ENCODE measurements at regions not wholly inside any gene's neighbourhood (a gene's known extent, or its start where the extent isn't known, plus 50 kb on each side); places are given as distances from the start of the nearest gene placed in this dataset.

DNA sequence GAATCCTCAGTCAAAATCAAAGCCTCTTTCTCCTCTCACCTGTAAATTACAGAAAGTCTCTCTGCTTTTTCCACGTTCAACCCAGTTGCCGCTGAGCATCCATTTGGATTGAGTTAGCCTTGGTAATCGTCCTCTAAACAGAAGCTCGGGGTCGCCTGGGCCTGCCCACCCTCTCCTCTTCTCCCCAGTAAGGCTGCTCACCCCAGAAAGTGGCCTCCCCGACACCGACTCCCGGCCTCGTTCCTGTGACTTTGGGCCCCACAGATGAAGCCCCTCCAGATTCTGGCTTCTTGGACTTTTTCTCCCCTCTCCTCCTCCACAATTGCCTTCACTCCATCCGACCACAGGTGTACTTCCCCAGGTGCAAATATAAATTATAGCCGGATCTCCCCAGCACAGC, 1500.0 kb downstream of the BRD1 start:
- no peak for DNase-seq

DNA sequence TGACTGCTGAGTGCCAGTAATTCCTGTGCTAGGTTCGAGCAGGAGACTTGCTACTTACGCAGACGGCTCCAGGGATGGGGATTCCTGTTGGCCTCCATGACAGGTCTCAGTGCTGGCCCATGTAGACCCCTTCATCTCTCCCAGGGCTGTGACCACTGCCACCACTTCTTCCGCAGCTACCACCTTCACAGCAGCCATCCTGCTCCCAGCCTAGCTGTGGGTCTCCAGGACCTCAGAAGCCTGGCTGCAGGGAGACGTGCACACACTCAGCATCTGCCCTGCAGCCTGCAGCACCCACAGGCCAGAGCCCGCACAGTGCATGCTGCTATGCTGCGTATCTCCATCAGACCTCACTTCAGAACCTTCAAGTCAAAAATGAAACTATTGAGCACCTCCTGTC, 1503.9 kb downstream of the BRD1 start:
- DNase-seq = no peak

DNA sequence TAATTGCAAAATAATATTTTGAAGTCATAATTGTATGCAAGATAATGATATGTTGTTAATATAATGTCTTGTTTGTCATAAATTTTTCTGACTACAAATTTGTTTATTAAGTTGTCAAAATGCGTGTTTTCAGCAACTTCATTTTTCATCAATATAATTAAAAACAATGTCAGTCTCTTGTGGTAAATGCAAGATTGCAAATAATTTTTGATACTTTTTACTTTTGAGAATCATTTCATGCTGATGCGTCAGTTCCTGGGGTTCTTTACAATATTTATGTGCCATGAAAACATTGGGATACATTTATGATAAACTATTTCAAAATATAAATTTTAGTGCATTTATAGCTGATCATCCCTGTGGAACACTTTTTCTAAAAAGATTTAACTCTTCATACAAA, 1504.8 kb downstream of the BRD1 start:
- DNase-seq = no peak

GRCh38 chr22:48321986-48322545, 1505.6 kb downstream of the BRD1 start:
- DNase-seq = no peak

DNA sequence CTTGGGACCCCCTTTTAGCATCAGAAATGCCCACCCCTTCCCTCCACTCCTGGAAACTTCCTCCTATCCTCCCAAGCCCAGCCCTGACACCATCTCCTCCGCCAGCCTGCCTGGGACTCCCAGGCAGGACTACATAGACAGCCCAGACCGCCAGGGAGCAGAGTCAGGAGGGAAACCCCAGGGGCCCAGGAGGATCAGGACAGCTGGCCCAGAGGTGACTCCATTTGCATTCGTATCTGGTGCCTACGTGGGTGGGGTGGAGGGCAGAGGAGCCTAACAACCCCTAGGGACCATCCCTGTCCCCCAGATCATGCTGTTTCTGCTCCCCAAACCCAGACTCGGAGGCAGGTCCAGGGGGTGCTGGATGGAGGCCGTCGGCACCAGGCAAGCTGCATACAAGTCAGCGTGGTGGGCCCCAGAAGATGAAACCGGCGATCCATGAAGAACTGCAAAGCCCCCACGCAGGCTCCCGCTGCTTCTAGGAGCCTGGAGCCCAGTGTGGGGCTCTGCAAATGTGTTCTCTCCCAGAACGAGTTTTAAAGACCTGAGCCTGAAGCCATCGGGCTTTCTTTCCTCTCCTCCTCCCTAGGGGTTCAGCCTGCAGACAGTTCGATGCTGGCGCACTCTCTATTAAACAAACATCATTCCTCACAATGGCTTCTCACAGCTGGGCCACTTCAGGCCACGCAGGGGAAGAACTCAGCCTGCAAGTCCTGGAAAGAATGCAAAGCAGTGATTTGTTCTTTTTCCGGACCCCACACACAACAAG, 1506.8 kb downstream of the BRD1 start:
- no peak for DNase-seq

GRCh38 chr22:48320048-48320682, 1507.5 kb downstream of the BRD1 start:
- DNase-seq = no peak

DNA sequence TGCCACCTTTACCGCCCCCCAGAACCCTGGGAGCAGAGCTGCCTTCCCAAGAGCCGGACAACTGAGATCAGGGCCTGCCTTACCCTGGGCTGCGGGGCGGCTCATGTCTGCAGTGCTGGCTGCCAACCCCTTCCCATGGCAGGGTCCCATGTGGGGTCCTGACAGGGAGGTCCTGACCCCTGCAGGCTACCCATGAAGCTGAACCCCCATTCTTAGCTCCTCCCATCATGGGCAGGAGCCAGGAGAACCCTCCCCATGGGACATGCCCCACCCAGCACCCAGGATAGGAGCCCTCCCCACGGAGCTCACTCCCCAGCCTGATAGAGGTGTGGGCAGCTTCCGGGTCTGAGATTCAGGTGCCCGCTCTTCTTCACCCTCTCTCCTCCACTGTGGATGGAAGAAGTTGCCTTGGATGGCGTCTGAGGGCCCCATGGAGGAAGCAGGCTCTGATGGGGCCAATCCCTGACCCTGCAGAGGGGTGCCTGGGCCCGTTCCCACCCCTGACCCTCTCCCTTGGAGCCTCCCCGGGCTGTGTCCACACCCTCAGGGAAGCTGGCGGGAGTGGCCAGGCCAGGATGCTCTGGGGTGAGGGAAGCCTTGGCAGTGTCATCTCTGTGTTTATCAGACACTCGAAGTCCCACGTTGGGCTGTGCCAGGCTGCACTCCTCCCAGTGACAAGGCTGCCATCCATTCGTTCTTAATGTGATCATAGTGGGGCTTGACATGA, 1508.2 kb downstream of the BRD1 start:
- DNase-seq = no peak

DNA sequence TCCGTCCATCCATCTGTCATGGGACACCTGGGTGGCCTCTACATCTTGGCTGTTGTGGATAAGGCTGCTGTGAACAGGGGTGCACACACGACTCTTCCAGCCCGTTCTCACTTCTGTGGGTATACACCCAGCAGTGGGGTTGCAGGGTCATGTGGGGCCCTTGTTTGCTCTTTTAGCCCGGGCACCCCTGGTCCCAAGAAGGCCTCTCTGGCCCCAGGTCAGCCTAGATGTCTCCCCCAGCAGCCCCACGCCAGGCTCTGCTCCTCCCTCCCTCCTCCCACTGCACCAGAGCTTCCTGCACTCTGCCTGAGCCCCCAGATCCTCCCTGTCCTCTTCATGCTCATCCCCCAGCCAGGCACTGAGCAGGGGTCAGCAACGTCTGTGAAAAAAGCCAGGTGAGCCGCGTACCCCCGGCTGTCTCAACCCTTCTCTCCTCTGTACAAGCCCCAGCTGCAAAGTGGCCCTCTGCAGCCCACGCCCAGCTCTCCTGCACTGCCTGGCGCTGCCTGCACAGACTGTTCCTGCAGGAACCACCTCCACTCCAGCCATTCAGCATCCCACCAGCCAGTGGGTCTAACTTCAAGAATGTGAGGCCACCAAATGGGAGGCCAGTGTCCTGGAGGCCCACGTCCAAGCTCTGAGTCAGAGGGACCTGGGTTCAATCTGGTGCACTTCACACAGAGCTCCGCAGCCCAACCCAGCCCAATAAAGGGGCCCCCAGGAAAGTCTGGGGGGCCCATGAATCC, 1508.9 kb downstream of the BRD1 start:
- DNase-seq = no peak

DNA sequence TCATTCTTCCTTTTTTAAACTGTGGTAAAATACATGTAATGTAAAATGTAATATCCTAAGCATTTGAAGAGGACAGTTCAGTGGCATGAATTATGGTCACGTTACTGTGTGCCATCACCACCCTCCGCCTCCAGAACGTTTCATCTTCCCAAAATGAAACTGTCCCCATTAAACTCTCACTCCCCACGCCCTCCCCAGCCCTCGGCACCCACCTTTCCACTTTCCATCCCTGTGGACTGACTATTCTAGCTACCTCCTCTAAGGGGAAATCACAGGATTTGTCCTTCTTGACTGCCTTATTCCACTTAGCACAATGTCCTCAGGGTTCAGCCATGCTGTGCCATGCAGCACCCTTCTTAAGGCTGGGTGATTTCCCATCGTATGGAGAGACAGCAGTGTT, 1509.5 kb downstream of the BRD1 start:
- no peak for DNase-seq

- DNase-seq = no peak
These were observed 1511.1 kb downstream of the BRD1 start for GRCh38 chr22:48316257-48317250.

DNA sequence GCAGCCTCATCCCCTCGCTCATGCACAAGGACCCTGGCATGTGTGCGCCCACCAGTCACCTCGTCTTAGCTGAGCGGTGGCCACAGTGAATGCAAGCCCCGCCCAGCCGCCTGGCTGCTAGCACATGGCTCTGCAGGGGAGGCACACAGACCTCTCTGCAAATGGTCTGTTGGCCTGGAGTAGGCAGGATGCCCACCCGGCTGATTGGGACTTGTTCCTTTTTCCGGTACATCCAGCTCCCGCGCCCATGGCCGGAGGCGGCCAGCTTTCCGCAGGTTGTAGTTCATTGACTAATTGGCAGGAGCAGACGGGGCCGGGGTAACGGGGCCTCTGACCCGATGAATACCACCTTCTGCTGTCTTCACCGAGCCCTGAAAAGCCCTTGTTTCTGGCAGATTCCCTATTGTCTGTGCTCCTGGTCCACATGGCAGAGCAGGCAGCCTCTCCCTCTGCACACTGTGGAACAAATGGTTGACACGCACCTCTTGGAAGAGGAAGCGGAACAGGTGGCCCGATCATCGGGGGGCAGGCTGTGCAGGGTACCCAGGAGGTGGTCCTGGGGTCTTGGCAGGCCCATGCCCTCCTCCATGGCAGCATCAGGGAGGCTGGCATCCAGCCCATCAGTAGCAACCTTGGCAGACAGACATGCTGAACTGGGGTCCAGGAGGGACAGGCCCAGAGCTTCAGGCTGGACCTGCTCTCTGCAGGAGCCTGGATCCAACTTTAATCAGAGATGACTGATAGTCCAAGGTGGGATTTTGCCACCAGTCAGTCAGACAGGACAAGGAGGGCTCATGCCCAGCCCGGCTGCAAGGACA, 1512.0 kb downstream of the BRD1 start:
- DNase-seq = no peak

DNA sequence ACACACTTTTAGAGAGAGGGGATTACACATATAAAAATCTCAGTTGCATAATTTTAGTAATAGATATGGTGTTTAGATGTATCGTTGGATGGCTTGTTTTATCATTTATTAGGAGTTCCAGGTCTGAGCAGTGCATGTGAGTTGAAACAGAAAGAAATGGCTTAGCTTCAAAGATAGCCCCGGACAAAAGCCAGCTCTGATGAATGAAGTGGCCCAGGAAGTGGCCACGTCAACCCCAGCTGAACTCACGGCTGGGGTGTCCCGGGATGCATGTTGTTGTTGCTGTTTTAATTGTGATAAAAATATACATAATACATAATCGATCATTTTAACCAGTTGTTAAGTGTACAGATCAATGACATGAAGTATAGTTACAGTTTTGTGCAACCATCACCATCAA, 1513.6 kb downstream of the BRD1 start:
- DNase-seq = no peak

DNA sequence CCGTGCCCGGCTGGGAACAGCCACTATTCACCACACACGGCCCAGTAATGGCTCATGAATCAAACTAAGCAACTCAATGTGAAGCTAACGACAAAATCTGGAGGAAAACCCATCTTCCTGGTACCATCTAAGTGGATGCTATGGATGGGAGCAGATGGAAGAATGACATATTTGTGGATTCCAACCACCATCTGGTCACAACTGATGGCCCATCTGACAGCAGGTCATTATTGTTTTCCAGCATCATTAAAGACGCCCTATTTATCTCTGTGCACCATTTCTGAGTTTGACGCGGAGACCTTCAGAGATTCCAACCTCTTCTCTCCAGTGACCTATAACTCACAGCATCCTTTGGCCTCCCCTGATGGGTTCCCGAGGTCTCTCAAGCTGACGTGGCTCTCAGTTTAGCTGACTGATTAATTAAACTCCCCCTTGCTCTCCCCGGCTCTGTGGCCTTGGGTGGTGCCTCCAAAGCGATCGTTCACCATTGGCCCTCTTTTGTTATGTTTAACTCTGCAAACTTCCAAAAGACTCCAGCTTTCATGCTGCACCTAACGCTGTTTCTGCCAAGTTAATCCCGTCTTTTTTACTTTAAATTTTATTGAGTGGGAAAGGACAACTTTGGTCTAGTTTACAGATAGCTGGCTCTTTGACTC, 1514.4 kb downstream of the BRD1 start:
- no peak for DNase-seq

DNA sequence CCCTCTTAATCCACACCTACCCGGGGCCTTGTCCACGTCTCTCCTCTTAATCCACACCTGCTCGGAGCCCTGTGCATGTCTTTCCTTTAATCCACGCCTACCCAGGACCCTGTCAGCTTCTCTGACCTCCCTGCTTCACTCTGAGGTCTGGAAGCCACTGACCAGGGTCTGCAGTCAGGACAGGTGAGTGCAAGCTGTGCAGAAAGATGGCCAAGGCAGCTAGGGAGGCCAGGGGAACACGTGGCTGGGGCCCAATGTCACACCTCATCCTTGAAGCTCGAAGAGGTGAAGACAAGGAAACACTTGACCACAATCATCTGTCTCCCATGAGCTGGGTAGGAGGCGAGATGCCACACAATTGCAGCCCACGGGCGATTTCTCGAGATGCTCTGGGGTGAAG, 1516.9 kb downstream of the BRD1 start:
- no peak for DNase-seq

DNA sequence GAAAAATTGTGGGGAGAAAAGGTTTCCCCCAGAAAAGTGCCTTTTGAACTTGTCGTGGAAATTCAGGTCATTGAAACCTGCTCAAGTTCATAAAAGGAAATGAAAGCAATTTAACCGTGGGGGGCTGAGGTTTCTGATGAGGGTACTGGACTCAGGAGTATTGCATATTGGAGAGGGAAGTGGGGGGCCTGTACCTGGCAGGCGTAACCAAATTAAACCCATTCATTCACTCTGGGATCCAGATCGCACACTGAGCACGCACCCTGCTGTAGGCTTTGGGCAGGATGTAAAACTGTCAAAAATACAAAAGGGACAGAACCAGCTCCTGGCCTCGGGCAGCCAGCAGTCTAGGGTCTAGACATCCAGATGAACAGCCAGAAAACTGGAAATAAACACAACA, 1517.4 kb downstream of the BRD1 start:
- no peak for DNase-seq

DNA sequence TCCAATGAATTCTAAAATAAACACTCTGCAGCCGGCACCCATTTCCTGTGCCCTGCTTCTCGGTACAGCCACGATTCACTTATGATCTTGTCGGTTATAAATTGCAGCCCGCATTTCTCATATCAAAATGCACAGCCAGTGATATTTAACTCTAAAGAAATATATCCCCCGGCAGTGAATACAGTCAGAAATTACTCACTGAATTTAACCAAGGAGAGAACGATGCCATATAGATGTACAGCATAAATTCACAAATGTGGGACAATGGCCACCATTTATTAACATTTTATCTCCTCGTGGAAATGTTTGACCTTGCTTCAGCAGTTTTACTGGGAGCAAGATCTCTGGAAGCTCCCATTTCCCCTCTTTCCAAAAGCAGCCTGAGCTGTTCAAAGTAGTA, 1517.8 kb downstream of the BRD1 start:
- DNase-seq = no peak

DNA sequence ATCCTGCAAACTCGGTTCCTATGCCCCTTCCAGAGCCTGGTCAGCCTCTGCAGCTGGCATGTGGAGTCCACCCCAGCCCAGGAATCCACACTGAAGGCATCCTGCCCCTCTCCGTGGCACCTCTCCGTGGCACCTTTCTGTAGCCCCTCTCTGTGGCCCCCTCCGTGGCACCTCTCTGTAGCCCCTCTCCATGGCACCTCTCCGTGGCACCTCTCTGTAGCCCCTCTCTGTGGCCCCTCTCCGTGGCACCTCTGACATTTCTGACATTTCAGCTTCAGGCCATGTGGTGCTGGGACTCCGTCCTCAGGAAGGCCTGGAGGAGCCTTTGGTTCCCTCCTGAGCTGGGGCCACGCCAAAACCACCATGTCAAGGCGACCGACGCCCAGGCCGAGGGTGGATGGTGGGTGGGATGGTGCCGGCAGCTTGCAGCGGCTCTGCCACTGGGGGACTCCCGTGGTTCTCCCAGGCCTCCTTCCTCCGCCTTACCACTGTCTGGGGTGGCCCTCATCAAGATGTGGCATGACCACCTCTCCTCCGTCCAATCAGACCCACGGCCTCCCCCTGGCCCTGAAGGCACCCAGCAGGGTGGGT, 1518.5 kb downstream of the BRD1 start:
- no peak for DNase-seq

DNA sequence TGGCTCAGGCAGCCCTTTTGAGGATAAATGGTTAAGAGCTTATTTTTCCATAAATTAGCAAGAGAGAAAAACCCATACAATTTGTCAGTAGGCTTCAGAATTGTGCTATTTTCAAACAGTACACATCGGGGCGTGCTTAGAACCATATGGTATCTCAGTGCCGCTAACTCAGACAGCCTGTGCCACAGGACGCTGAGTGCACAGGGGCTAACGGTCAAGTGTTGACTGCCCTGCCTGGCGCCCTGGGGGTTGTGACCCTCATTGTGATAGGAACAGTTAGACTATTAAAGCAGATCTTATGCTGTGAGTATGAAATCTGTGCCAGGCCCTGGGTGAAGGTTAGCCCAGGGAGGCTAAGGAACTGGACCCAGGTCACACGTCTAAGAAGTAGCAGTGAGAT, 1519.7 kb downstream of the BRD1 start:
- DNase-seq = no peak

- no peak for DNase-seq
These were observed 1520.7 kb downstream of the BRD1 start for GRCh38 chr22:48306785-48307510.

All from SW 1271 (cell line).